Ureter (tissue), 1 donor: ENCODE measurements at regions not wholly inside any gene's neighbourhood (a gene's known extent, or its start where the extent isn't known, plus 50 kb on each side); places are given as distances from the start of the nearest gene placed in this dataset.
"Not testable (repeated sequence)": the region's sequence is repeated elsewhere in the genome, so short reads cannot be mapped to it uniquely, and the experiment has no call there.

Source experiments
- DNase-seq: peaks from one replicate; pipeline ENCODE4 v3.0.0-alpha.2; 2020; ENCODE audit warnings: low spot score
- donor health status: DM: yes; HTN: yes; CAD: no.

DNA sequence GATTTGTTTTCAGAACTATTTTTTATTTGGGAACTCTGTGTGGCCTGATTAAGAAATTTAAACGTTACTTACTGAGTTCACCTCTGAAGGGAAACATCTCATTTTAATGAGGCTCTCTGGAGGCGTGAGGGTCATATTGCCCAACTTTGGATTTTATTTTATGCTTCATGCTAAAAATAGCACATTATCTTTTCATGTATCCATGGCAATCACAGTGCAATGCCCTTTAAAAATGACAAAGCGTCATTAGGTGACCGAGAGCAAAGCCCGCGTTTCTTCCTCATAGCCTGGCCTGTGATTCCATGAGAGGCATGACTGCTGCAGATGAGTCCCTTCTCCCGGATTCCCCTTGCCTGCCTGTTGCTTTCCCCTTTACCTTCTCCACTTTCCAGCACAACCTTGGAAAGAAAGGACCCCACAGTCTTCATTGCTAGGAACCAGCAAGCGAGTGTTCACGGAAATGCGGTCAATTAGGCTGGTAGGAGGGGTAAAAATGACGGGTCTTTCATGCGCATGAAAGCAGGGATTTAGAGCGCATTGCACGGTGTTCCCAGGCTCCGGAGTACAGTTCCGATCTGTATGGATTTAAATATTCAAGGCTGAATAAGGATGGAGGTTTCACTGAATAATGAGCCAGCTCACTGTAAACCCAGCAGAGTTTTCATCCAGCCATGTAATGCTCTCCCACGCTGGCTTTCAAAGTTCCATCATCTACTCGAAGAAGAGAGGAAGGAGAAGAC, 98.2 kb upstream of the PITRM1 start:
- DNase-seq: no peak

DNA sequence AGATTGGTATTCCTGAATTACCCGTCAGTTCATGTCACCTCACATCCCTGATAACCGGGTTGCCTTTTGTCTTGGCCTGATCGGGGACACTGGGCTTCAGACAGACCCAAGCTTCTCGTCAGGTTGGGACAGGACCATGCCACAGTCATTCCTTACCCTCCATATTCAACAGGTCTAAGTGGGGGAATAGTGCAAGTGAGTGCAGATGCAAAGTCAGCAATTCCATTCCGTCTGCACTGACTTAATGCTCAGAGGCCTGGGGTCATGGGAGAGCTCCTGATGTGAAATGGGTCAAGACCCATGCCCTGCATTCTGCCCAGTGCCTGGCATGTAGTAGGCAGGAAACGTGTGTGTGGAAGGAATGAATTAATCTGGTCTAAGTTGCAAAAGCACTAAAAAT, 95.4 kb upstream of the PITRM1 start:
- DNase-seq: no peak

DNA sequence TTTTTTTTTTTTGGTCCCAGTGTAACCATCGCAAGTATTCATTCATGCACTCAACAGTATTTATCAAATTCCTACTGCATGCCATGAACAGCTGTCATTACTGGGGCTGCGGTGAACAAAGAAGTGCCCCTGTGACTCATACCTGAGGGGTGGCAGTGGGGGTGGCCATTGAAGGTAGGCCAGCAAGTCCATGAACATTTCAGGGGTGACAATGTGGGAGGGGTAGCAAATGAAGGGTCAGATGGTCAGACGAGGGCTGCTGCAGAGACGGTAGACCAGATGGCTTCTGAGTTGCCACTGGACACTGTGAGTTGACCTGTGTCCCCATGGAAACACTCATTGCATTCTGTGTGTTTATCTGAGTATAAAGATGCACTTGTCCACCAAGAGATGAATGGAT, 92.5 kb upstream of the PITRM1 start:
- DNase-seq: no peak

- no peak for DNase-seq
These were observed 91.7 kb upstream of the PITRM1 start for GRCh38 chr10:3264161-3264761.

DNA sequence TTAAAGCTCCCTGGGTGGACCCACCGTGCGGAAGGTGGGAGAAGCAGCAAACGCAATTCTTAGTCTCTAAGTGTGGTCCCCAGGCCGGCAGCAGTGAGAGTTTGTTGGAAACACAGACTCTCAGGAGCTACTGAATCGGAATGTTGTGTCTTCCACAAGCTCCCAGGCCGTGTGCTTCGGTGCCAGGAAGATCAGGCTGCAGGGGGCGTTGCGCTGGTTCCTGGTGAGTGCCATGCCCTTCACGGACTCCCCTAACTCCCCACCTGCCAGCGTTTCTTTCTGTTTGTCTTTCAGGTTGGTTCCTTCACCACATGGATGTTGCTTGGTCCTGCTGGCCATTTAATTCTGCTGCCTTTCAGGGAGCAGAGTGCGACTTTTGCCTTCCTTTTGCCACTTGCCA, 91.2 kb upstream of the PITRM1 start:
- DNase-seq: no peak

GRCh38 chr10:3263082-3263481, 90.5 kb upstream of the PITRM1 start:
- no peak for DNase-seq

DNA sequence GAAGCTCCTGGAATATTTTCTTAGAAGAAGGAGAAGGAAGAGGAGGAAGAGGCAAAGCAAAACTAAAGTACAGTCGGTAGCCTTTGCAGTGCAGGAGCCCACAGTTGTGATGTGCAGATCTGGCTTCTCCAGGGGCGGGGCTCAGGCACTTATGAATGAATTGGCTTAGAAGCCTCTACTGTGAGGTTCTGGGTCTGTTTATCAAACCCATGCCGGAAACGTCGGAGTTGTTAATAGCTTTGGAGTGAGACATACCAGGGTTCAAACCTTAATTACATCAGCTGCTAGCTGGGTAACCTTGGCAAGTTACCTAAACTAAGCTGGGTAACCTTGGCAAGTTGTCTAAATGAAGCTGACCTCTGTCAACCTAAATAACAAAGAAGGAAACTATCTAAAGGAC, 89.3 kb upstream of the PITRM1 start:
- DNase-seq: no peak

- no peak for DNase-seq
These were observed 87.7 kb upstream of the PITRM1 start for GRCh38 chr10:3260066-3260834.

- no peak for DNase-seq
These were observed 86.9 kb upstream of the PITRM1 start for GRCh38 chr10:3259499-3259898.

DNA sequence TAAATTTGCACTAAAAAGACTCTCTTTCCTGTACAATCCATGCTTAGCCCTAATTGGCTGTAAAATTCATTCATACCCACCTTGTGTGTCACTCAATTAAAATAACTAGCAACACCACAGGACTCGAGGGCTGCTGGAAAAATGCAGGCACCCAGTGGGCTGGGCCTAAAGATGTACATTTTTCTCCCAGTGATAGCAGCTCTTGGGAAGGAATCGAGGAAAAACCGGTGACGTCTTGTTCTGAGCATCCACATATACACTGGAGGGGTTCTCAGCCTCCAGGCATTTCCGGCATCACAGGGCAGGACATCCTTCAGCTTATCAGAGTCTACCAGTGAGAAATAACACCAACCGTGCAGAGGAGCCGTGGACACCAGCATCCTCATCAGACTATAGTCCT, 85.8 kb upstream of the PITRM1 start:
- DNase-seq: no peak

DNA sequence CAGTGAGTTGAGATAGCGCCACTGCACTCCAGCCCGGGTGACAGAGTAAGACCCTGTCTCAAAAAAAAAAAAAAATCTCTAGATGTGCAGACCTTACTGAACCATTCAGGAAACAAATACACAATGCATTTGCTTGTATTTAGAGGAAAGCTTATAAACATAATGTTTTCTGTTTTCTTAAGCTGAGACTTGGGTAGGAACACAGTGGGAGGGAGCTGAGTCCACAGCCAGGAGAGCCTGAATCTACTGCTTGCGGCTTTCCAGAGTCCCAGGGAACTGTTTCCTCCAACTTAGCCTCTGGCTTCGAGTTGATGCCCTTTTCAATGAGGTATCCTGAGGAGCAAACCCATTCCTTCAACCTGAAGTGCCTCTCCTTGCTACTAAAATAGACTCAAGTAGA, 83.0 kb upstream of the PITRM1 start:
- no peak for DNase-seq

GRCh38 chr10:3255075-3255474, 82.5 kb upstream of the PITRM1 start:
- no peak for DNase-seq

- not testable (repeated sequence) for DNase-seq
These were observed 81.4 kb upstream of the PITRM1 start for GRCh38 chr10:3253974-3254373.

GRCh38 chr10:3251172-3251571, 78.6 kb upstream of the PITRM1 start:
- no peak for DNase-seq

DNA sequence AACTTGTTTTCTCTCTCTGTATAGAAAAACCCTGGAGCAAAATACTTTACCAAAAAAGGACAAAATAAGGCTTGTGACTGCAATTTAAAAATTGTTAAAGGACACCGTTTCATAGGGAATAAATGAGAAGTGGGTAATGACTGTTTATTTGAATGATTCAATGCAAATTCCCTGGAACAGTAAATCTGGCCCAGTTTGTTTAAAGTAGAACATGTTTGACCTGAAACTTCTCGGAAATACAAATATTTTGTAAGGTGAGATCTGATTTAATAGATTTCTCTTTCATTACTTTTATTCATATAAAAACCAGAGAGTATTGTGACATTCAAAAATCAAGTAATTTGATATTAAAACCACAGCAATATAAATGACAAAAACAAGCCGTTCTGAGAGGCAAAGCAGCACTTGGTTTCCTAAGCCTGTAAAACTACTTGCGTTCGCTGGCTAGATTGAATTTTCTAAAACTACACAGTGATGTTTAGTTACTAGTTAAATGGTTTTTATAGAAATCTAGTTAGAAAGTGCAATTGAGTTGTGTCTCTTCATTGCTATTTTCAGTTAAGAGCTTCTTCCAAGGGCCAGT, 76.8 kb upstream of the PITRM1 start:
- DNase-seq: no peak

DNA sequence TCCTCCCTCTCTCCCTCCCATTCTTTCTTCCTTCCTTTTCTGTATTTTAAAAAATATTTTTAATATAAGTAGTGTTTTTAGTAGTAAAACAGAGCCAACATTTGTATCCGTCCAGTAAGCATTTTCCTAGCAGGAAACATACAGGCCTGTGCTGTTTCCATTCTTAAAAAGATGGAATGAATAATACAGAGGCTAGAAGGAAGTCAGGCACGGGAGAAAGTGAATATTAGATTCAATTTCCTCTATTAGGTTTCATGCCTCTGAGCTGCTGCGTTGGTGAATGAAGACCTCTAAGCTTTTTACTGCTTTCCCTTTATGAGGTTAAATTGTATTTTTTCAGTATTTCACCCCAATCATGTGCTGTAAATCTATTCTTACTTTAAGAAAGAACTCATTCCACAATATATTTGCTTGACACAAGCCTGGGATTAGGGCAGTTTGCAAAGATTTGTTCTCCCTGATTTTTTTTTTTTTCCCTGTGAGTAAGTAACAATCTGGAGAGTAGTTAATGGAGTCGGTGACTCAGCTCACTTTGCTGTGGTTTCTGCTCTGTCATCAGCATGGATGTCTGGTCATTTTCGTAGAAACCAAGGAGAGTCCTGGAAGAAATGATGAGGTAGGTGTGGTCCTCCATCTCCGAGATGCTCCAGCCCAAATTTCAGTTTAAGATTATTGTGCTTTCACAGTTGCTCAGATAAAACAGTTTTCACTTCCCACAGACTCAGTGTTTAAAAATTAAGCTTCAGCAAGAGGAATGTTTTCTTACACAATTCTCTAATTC, 76.1 kb upstream of the PITRM1 start:
- DNase-seq: no peak

DNA sequence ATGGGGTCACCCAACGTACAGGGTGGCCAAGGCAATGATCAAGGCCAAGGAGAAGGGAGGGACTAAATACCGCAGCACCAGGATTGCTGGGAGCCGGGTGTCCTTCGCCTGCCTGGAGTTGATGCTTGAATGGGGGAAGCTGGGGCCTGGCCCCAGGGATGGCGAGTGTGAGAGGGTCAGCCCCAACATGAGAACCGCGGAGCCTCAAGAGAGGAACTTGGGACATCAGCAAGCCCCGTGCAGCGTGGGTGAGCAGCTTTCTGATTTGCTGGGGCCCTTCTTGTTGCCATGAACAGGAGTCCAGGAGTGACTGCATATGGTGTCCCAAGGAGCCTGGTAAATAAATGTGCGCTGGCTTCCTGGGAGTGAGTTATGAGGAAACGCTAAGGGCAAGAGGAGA, 72.8 kb upstream of the PITRM1 start:
- no peak for DNase-seq

- no peak for DNase-seq
These were observed 69.5 kb upstream of the PITRM1 start for GRCh38 chr10:3241967-3242650.

DNA sequence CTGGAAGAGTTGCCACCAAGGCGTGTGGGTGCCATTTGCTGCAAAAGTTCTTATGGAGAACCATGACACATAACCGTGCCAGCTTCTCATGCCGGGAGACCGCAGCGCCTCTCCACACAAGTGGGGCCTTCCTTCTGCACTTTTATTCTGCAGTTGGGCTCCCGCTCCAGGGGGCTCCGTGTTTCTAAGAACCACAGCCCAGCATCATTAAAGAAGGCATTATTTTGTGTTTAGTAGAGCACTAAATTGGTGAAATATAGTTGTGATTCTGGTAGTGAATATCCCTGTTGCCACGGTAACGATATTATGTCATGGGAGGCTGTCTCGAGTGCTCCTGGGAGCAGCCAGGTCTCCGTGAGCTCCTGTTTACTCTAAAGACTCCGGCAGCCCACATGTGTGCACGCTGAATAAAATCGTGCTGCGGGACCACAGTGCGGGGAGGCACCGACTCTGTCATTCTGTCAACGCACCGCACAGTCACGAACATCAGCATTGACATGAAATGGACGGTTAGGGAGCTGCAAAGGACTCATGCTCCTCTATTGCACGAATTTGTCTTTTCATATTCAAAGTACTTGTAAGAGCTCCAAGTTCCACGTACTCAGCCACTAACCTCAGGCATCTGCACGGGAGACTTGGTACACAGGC, 68.8 kb upstream of the PITRM1 start:
- DNase-seq: no peak
